H1 (cell line): ENCODE measurements at regions not wholly inside any gene's neighbourhood (a gene's known extent, or its start where the extent isn't known, plus 50 kb on each side); places are given as distances from the start of the nearest gene placed in this dataset.
"Not testable (repeated sequence)": the region's sequence is repeated elsewhere in the genome, so short reads cannot be mapped to it uniquely, and the experiment has no call there.

Source experiments
- CTCF ChIP-seq, 3 experiments: IDR thresholded peaks; 1 replicate in 2 of 3; 2 replicates in 1 of 3; pipeline versions ENCODE4 v1.5.1 to v1.6.1; 2011; ENCODE audit warnings: low read length in 3 of 3, mild to moderate bottlenecking in 3 of 3, inconsistent platforms in 2 of 3, low read depth in 1 of 3, moderate library complexity in 1 of 3; ENCODE audit not compliant: insufficient read depth in 1 of 3; ENCODE audit errors: control extremely low read depth in 1 of 3
- EZH2 ChIP-seq: fragments of 200-600 bp; sonication (generic); IDR thresholded peaks from 2 replicates; pipeline ENCODE4 v1.7.1; 2012; ENCODE audit warnings: low read depth, mild to moderate bottlenecking, moderate library complexity, low read length, inconsistent platforms; ENCODE audit not compliant: severe bottlenecking
- JUN ChIP-seq: IDR thresholded peaks from 2 replicates; pipeline ENCODE4 v1.6.1; 2011; ENCODE audit warnings: low read depth, mild to moderate bottlenecking, improper control_type of control experiment, low read length
- POLR2A ChIP-seq, 2 experiments: IDR thresholded peaks; 1 replicate in 1 of 2; 2 replicates in 1 of 2; pipeline ENCODE4 v1.6.1; 2011; ENCODE audit warnings: low read depth in 2 of 2, low read length in 2 of 2, mild to moderate bottlenecking in 2 of 2; ENCODE audit errors: control extremely low read depth in 1 of 2
- POLR2AphosphoS5 ChIP-seq: IDR thresholded peaks from 2 replicates; pipeline ENCODE4 v1.6.1; 2011; ENCODE audit warnings: low read depth, low read length

- not testable (repeated sequence) for TF ChIP-seq EZH2; POLR2A (IDR thresholded peaks at IDR 0.05; ENCODE audit: control extremely low read depth in 1 of 2, low read depth in 2 of 2, low read length in 2 of 2); POLR2AphosphoS5; JUN; CTCF (IDR thresholded peaks at IDR 0.05; ENCODE audit: control extremely low read depth in 1 of 3, insufficient read depth in 1 of 3, low read depth in 1 of 3, low read length in 3 of 3)
Measured at GRCh38 chr10:42235736-42236135, 402.6 kb downstream of the ZNF33B start.
